ENCODE measurements at regions not wholly inside any gene's neighbourhood (a gene's known extent, or its start where the extent isn't known, plus 50 kb on each side); places are given as distances from the start of the nearest gene placed in this dataset.

GRCh38 chr2:155730804-155731203, 601.7 kb downstream of the NR4A2 start:
- peaks cover 4% of the 10 kb centered on the region for H3K27me3 Mint-ChIP-seq (ENCODE audit: low read depth)
- H3K9me3 Mint-ChIP-seq (ENCODE audit: low read depth): no peaks in the 10 kb centered on the region
- DNase-seq (ENCODE audit: low spot score): no peak
- H3K36me3 Mint-ChIP-seq (ENCODE audit: low read depth): no peaks in the 10 kb centered on the region
- no peak for TF ChIP-seq CTCF (IDR thresholded peaks at IDR 0.05)
- H3K4me1 Mint-ChIP-seq (ENCODE audit: low read depth): peaks cover 4% of the 10 kb centered on the region
- no peak overlapping the region for H3K4me3 Mint-ChIP-seq (ENCODE audit: unreplicated experiment)
- H3K27ac Mint-ChIP-seq (ENCODE audit: unreplicated experiment): no peak overlapping the region

DNA sequence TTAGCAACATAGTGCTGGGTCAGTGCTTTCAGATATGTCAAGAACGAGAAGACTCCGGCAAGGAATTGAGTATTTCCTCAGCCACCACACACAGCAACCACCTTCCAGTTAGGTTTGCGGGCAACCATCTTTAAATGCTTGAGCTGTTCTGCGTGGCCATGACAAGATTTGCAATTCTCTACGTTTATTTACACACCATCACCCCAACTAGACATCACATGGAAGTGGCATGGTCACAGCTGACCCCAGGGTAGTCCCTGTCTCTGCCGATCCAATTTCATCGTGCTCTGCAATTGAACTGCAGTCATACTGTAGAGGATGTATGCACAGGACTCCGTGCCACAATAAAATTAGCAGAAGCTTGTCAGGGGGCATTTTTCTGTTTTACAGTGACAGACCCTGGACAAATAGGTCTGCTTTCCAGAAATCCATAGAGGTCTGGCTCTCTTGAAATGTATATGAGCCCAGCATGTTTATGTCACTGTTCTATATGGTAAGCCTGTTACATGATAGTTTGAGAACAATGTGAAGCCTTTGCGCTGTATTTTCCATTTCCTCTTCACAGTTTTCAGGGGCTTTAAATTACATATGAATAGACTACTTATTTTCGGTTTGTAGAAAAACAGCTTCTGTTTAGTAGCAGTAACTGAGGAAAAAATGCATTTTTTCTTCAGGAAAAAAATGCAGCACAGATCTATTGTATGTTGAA, 605.2 kb downstream of the NR4A2 start:
- no peaks in the 10 kb centered on the region for H3K36me3 Mint-ChIP-seq (ENCODE audit: low read depth)
- no peak for DNase-seq (ENCODE audit: low spot score)
- H3K9me3 Mint-ChIP-seq (ENCODE audit: low read depth): no peaks in the 10 kb centered on the region
- TF ChIP-seq CTCF (IDR thresholded peaks at IDR 0.05): no peak
- no peak overlapping the region for H3K27ac Mint-ChIP-seq (ENCODE audit: unreplicated experiment)
- peaks cover 4% of the 10 kb centered on the region for H3K27me3 Mint-ChIP-seq (ENCODE audit: low read depth)
- H3K4me3 Mint-ChIP-seq (ENCODE audit: unreplicated experiment): peak overlapping the region; percentile 53
- peaks cover 4% of the 10 kb centered on the region for H3K4me1 Mint-ChIP-seq (ENCODE audit: low read depth)

- no peak for TF ChIP-seq CTCF (IDR thresholded peaks at IDR 0.05)
- no peak for DNase-seq (ENCODE audit: low spot score)
- H3K27me3 Mint-ChIP-seq (ENCODE audit: low read depth): peaks cover 4% of the 10 kb centered on the region
- peaks cover 3% of the 10 kb centered on the region for H3K4me1 Mint-ChIP-seq (ENCODE audit: low read depth)
- H3K27ac Mint-ChIP-seq (ENCODE audit: unreplicated experiment): no peak overlapping the region
- H3K36me3 Mint-ChIP-seq (ENCODE audit: low read depth): no peaks in the 10 kb centered on the region
- H3K9me3 Mint-ChIP-seq (ENCODE audit: low read depth): no peaks in the 10 kb centered on the region
- H3K4me3 Mint-ChIP-seq (ENCODE audit: unreplicated experiment): no peak overlapping the region
Measured at GRCh38 chr2:155722290-155722689, 610.2 kb downstream of the NR4A2 start.

DNA sequence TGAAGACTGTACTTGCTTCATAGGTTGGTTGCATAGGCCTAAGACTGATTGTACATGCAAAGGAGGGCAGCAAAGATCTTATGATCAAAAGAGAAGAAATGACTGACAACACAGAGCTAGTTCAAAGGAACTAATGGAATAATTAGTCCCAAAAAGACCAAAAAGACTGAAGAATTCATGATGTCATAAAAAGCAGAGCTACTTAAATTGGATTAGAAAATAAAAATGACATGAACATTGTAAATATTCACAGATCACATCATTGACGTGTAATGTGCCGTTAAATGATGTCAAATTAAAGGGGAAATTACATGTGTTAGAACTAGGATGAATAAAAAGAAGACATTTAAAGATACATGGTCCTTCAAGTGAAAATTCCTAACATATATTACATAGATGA, 616.8 kb downstream of the NR4A2 start:
- H3K36me3 Mint-ChIP-seq (ENCODE audit: low read depth): no peaks in the 10 kb centered on the region
- no peaks in the 10 kb centered on the region for H3K27me3 Mint-ChIP-seq (ENCODE audit: low read depth)
- DNase-seq (ENCODE audit: low spot score): no peak
- H3K9me3 Mint-ChIP-seq (ENCODE audit: low read depth): no peaks in the 10 kb centered on the region
- H3K4me3 Mint-ChIP-seq (ENCODE audit: unreplicated experiment): no peak overlapping the region
- H3K4me1 Mint-ChIP-seq (ENCODE audit: low read depth): no peaks in the 10 kb centered on the region
- TF ChIP-seq CTCF (IDR thresholded peaks at IDR 0.05): no peak
- no peak overlapping the region for H3K27ac Mint-ChIP-seq (ENCODE audit: unreplicated experiment)

DNA sequence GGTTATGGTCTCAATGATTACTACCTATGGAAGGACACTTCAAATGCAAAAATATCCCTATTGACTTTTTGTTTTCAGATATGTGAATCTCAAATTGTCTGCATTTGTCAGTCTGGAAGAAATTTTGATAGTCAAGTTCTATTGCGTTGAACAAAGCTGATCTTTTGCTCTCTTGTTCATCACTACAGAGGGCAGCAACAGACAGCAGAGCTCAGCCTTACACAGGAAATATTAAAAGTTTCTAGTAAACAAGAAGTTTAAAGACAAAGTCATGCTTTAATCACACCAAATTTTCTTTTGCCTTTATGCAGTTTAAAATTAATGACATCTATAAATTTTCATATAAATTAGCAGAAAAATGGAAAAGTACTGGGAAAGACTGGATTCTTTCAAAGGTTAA, 617.5 kb downstream of the NR4A2 start:
- peak; percentile 27 for TF ChIP-seq CTCF (IDR thresholded peaks at IDR 0.05)
- Mint-ChIP-seq H3K4me3 (ENCODE audit: unreplicated experiment) (no peak overlapping the region), H3K4me1 (ENCODE audit: low read depth) (no peaks in the 10 kb centered on the region)

More for the DNA sequence above, 617.5 kb downstream of the NR4A2 start:
- Mint-ChIP-seq H3K27me3 (ENCODE audit: low read depth) (no peaks in the 10 kb centered on the region), H3K27ac (ENCODE audit: unreplicated experiment) (no peak overlapping the region), H3K9me3 (ENCODE audit: low read depth) (no peaks in the 10 kb centered on the region), H3K36me3 (ENCODE audit: low read depth) (no peaks in the 10 kb centered on the region)
- DNase-seq (ENCODE audit: low spot score): no peak

Data from chondrocyte (in vitro differentiated cells).